Hippocampal formation (tissue), 2 donors: ENCODE measurements at regions not wholly inside any gene's neighbourhood (a gene's known extent, or its start where the extent isn't known, plus 50 kb on each side); places are given as distances from the start of the nearest gene placed in this dataset.
"Not testable (repeated sequence)": the region's sequence is repeated elsewhere in the genome, so short reads cannot be mapped to it uniquely, and the experiment has no call there.

ENCODE experiments used
- DNase-seq, 2 donors: peaks; one replicate each; lab custom pipeline; 2025; lab: John Stamatoyannopoulos, UW

DNA sequence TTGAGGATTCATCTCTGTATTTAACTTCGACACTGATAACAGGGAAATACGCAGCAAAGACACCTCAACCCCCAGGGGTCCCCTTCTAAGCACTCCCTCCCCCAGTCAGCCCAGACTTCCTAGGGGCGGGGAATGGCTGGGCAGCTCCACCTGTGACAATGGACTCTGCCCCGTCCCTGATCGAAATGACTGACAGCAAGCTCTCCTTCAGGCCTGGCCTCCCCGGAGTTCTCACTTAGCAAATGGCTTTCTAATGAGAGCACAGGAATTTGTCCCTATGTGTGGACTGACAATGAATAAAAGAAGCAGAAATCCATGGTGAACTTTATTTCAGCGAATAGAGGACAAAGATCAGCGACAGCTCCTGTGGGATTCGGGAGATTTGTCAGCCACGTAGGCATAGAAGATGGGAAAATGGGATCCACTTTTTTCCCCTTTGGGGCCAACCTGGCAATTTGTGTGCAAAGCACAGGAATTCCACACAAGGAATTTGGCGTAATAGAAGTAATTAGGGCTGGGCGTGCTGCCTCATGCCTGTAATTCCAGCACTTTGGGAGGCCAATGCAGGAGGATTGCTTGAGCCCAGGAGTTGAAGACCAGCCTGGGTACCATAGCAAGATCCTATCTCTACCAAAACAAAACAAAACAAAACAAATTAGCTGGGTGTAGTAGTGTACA, 63.8 kb downstream of the TNFAIP2 start:
- DNase-seq = no peak

DNA sequence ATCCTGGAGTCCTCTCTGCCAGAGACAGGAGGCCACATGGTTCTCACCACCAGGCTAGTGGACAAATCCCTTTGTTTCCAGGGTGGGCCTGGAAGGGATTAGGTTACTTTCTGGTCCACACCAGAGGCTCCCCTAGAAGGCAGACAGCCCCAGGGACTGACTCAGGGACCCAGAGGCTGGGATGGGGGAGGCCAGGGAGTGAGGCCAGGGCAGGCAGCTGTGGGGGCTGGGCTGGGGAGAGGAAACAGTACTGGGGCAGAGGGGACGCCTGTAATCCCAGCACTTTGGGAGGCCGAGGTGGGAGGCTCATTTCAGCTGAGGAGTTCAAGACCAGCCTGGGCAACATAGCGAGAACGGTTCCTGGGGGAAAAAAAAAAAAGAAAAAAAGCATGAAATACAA, 64.7 kb downstream of the TNFAIP2 start:
- no peak for DNase-seq

DNA sequence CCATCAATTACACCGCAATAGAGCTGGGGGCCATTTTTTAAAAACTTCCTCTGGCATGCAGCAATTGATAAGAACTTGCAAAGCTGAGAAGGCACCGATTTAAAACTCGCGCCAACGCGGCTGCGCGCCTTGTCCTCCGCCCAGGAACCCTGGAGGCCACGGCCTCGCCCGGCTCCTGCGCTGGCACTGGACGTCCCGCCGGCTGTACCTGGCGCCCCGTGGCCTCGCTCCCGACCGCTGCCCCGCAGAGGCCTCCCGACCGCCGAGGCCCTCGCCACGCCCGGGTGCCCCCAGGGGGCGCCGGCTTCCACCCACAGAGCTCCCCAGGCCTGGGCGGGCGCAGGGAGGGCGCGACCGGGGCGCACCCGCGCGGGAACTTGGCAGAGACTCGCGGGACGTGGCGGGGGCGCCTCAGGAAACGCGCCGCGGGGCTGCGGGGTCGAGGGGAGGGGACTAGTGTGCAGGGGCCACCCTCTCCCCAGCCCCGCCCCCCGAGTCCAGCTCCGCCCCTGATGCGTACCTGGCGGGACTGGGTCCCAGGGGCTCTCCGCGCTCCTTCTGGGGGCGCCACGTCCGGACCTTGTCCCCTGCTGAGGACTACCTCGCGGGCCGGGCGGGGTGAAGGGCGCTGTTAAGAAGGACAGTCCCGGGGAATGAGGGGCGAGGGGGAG, 65.7 kb downstream of the TNFAIP2 start:
- DNase-seq = no peak

DNA sequence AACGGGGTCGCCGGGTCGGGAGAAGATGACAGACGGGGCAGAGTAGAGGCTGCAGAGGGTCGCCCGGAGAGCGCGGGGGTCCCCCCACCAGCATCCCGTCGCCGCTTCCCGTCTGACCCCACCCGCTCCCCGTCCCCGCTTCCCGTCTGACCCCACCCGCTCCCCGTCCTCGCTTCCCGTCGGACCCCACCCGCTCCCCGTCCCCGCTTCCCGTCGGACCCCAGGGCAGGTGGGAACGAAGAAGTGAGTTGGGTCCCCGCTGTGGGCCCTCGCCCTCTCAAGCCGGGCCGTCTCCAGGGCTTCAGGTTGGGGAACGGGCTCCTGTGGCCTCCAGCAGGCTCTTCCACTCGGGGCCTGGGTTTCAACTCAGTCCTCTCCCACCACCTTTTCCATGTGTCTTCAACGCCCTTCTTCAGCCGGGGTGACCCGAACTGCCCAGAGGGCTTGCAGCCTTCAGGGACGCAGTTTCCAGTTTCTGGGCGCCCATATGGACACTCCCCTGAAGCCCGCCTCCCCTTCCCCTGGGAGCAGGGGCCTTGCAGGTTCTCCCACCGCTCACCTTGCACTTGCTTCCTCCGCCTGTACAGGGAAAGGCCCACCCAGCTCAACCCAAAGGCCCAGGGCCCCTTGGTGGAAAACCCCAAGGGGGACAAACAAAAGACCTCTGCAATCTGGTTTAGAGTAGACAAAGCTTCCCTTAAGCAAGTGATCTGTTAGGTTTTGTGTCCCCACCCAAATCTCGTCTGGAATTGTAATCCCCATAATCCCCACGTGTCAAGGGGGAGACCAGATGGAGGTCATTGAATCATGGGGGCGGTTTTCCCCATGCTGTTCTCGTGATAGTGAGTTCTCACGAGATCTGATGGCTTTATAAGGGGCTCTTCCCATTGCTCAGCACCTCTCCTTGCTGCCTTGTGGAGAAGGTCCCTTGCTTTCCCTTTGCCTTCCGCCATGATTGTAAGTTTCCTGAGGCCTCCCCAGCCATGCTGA, 66.5 kb downstream of the TNFAIP2 start:
- no peak for DNase-seq

DNA sequence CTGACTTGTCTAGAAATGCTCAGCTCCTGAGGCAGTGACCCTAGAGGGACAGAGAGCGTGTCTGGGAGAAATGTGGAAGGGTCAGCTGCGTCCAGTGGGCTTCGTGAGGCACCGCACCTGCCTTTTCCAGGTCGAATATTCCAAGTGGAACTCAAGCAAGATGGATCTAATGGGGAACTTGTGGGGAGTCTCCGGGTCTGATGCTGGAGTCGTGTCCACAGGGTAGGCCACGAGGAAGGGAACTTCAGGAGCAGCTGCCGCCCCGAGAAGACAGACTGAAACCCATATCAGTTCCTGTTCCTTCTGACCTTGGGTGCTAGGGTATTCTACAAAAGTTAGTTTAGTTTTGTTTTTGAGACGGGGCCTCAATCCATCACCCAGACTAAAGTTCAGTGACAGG, 67.5 kb downstream of the TNFAIP2 start:
- DNase-seq = no peak

DNA sequence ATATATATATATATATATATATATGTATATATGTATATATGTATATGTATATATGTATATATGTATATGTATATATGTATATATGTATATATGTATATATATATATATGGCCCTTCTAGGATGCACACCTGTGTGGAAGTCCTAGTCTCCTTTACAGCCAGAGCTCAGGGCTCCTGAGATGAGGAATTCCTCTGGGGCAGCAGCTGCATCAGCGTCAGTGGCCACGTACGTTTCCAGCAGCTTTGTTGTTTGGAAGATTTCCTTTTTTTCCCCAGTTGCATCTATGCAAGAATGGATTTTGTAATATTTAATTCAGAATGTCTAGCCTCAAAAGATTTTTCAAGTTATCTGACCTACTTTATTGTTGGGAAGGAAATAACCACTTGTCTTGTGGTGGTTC, 68.6 kb downstream of the TNFAIP2 start:
- DNase-seq = no peak

DNA sequence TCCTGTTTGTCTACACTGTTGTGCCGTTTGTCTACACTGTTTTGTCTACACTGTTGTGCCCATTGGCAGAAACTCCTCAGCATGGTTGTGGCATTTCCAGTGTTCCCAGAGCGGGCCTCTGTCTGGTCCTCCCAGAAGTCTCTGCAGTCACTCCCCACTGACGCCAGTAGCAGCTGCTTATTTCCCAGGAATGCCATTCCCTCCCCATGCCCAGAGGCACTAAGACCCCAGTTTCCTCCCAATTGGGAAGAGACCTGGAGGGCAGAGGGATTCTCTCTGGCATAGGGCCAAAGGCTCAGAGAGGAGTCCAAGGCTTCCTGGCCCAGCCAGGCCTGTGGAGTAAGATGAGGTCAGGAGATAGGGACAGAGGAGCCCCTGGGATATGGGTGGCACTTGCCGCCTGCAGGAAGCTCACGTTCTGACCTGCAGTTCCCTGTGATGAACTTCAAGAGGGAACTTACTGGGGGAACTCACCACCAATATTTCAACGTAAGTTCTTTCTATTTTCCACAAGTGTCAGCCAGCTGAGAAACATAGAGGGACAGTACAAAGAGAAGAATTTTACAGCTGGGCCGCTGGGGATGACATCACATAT, 69.1 kb downstream of the TNFAIP2 start:
- DNase-seq = no peak

DNA sequence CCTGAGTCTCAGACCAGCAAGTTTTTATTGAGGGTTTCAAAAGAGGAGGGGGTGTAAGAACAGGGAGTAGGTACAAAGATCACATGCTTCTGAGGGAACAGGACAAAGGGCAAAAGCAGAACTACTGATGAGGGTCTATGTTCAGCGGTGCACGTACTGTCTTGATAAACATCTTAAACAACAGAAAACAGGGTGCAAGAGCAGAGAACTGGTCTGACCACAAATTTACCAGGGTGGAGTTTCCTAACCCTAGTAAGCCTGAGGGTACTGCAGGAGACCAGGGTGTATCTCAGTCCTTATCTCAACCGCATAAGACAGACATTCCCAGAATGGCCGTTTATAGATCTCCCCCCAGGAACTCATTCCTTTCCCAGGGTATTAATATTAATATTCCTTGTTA, 69.6 kb downstream of the TNFAIP2 start:
- DNase-seq = not testable (repeated sequence)

DNA sequence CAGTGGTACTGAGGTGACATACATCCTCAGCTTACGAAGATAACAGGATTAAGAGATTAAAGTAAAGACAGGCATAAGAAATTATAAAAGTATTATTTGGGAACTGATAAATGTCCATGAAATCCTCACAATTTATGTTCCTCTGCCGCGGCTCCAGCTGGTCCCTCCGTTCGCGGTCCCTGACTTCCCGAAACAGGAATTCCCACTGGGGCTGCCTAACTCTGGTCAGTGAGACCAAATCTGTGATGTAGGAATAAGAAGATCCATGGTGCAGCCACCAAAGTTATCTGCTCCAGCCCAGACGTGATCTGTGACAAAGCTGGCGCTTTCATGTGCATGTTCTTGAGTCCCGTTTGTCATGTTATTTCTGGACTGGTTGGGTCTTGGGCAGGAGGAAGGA, 70.2 kb downstream of the TNFAIP2 start:
- not testable (repeated sequence) for DNase-seq

DNA sequence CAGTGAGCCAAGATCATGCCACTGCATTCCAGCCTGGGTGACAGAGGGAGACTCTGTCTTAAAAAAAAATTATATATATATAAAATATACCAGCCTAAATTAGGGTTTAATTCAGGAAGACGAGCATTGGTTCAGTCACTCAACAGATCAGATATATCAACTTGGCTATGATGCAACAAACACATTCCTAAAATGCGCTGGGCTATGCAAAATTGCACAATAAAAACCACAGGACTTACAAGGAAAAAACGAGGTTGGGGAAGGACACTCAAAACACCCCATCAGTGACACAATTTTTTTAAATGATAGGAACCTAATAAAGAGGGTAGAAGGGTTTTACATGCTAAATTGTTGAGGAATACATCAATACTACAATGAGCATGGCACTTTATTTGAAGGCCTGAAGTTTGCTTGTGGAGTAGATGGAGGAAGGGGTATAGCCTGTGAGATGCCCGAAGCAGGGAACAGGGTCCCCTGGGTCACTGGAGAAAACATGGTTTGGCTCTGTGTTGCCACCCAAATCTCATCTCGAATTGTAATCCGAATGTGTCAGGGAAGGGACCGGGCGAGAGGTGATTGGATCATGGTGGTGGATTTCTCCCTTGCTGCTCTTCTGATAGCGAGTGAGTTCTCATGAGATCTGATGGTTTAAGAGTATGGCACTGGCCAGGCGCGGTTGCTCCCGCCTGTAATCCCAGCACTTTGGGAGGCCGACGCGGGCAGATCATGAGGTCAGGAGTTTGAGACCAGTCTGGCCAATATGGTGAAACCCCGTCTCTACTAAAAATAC, 71.2 kb downstream of the TNFAIP2 start:
- DNase-seq = no peak

DNA sequence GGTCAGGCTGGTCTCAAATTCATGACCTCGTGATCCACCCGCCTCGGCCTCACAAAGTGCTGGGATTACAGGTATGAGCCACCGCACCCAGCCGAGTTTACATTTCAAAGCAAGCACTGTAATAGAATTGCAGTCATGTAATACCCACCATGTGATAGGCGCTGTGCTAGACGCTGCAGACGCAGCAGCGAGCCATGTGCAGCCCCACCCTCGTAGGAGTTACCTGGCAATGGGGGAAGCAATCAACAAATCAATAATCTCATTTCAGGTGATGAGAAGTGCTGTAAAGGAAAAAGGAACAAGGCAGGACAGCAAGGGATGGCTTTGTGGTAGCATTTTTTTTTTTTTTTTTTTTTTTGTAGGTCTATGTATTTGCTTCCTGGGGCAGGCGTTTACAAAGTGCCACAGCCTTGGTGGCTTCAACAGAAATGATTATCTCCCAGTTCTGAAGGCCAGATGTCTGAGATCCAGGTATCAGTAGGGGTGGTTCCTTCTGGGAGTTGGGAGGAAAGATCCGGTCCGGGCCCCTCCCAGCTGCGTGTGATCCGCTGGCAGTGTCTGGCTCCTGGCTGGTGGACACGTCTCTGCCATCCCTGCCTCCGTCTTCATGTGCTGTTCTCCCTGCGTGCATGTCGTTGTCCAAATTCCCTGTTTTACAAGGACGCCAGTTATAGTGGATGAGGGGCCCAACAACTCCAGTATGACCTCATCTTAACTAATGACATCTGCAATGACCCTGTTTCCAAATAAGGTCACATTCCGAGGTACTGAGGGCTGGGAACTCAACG, 72.8 kb downstream of the TNFAIP2 start:
- no peak for DNase-seq

DNA sequence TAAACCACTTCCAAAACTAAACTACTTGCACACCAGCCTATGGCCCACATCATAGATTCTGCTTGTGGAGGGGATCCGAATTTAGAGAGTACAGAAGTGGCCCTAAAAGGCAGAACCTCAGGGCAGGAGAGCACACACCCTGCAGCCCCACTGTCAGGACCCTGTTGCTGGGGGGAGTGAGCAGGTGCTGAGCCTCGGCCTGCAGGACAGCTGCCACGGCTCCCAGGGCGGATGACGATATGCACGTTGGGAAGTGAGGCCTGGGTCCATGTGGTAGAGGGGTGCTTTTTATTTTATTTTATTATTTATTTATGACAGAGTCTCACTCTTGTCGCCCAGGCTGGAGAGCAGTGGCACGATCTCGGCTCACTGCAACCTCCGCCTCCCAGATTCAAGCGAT, 73.5 kb downstream of the TNFAIP2 start:
- DNase-seq = no peak

DNA sequence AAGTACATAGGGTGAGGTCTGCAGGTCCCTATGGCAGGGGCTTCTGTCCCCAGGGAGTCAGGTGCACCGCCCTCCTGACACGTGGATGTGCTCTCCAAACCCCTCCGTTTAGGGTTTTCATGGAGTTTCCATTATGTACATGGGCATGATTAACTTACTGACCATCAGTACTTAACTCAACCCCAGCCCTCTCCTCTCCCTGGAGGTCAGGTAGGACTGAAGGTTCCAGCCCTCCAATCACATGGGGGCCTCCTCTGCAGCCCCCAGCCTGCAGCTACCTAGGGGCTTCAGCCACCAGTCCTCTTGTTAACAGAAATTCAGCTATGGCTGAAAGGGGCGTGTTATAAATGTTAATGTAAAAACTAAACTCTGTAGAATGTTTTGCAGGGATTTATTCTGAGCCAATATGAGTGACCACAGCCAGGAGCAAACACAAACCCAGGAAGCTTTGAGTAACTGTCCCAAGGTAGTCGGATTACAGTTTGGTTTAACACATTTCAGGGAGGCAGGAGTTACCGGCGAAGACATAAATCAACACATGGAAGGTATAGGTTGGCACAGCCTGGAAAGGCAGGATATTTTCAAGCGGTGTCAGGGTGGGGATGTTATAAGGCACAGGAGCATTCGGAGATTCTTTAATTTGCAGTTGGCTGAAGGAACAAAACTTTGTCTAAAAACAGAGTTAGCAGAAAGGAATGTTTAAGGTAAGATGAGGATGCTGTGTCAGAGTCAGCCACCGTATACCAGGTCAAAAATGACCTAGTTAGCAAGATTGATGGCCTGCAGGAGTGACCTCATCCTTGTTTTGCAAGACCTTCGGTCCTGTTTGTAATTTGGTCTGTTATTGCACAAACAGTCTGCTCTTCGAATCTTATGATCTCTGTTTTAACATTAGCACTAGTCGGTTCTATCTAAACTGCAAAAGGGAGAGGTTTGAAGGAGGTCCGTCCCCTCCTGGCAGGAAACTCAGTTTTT, 75.2 kb downstream of the TNFAIP2 start:
- DNase-seq = no peak

DNA sequence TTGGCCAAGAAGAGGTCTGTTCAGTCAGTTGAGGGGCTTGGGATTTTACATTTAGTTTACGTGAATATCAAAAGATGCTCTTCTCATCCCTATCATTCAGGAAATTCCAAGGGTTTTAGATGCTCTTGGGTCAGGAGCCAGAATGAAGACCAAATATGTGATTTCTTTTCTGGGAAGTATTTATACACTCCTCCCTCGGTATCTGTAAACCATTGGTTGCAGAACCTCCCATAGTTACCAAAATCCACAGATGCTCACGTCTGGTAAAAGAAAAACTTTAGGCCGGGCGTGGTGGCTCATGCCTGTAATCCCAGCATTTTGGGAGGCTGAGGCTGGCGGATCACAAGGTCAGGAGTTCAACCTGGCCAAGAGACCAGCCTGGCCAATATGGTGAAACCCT, 75.9 kb downstream of the TNFAIP2 start:
- no peak for DNase-seq

DNA sequence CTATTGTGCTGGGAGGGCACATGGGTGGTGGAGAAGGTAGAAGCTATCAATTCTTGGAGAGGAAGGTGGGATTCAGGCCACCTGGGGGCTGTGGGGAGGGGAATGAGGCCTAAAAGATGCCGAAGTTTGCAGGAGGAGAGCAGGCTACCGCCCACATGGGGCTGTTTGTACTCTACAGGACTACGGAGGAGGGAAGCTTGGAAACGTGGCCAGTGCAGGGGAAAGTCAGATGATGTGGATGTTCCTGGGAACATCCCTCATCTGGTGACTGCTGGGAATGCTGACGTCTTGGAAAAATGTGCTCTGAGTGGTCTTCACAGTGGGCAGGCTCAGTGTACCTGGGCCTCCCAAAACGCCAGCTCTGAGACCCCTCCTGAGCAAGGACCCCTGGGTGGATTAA, 78.5 kb downstream of the TNFAIP2 start:
- no peak for DNase-seq

DNA sequence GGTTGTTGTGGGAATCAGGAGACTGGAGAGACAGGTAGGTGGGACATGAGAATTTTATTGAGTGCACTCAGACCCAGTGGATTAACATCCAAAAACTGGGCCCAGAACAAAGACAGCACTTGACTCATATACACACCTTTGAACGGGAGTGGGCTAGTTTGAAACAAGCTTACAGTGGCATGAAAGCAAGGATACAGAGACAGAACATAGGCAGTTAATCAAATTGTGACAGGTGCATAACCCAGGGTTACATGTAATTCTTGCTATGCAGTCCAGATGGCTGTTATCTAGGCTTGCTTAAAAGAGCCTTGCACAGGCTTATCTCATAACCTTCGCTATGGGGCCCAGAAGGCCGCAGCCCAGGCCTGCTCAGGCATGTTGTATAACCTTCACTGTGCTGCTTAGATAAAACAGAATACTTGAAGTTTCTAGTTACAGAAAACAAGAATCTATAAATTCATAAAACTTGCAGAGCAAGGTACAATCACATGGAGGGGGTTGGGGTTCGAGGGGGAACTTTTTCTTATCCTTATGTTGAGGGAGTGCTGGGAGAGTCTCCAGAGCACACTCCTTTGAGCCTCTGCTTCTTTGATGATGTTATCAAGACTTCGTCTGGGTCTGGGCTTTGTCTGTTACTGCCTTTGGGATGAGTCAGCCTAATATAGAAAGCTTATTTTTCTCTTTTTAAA, 81.7 kb downstream of the TNFAIP2 start:
- no peak for DNase-seq

DNA sequence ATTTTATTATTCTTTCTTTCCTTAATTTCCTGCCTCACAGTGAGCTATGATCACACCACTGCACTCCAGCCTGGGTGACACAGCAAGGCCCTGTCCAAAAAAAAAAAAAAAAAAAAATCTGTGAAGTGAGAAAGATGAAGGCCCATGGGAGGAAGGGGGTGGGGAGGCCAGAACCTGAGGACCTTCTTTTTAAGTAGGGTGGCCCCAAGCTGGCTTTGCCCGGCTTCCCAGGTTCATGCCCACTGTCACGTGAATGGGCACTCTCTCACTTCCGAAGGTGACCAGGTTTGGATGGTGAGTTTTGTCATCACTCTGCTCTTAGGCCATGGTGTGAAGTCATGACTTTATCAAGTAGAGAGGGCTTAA, 82.3 kb downstream of the TNFAIP2 start:
- no peak for DNase-seq

DNA sequence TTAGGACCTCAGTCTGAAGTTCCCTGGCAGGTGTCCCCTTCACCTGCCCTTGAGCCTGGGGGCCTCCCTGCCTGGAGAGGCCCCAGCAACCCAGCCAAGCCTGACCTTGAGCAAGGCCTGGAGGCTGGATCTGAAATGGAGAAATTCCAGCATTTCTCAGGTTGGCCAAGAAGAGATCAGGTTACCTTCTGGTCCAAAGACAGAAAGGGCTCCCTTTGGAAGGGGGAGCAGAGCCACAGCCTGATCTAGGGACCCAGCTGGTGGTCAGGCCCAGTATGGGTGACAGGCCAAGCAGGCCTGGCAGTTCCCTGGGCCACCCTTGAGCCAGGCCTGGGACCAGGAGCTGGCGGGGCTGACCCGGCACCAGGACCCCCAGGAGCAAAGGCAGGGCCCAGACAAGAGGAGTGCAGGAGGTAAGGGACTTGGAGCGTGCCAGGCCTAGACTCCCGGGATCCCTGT, 82.8 kb downstream of the TNFAIP2 start:
- no peak for DNase-seq
